Neural progenitor cell (in vitro differentiated cells): ENCODE measurements at regions not wholly inside any gene's neighbourhood (a gene's known extent, or its start where the extent isn't known, plus 50 kb on each side); places are given as distances from the start of the nearest gene placed in this dataset.

ENCODE experiments used
- DNase-seq: peaks from one replicate; pipeline ENCODE4 v3.0.0-alpha.2; 2016; ENCODE audit warnings: low spot score
- H2AFZ ChIP-seq: fragments of 200-600 bp; sonication (generic); replicated peaks from 2 replicates; pipeline ENCODE4 v1.6.1; 2016; ENCODE audit warnings: antibody characterized with exemption
- H3F3A ChIP-seq: fragments of 200-600 bp; sonication (generic); 2 replicates; pipeline ENCODE4 v1.6.1; 2016; ENCODE audit warnings: antibody characterized with exemption, low read depth
- H3K27ac ChIP-seq: fragments of 200-600 bp; sonication (generic); 2 replicates; pipeline ENCODE4 v1.5.1; 2016; ENCODE audit warnings: mild to moderate bottlenecking
- H3K27me3 ChIP-seq: fragments of 200-600 bp; sonication (generic); 2 replicates; pipeline ENCODE4 v1.6.1; 2016; ENCODE audit warnings: mild to moderate bottlenecking, moderate library complexity
- H3K36me3 ChIP-seq: fragments of 200-600 bp; sonication (generic); 2 replicates; pipeline ENCODE4 v1.5.1; 2016
- H3K4me1 ChIP-seq: fragments of 200-600 bp; sonication (generic); 2 replicates; pipeline ENCODE4 v1.6.1; 2016; ENCODE audit warnings: mixed run types
- H3K4me2 ChIP-seq: fragments of 200-600 bp; sonication (generic); 2 replicates; pipeline ENCODE4 v1.6.1; 2016
- H3K4me3 ChIP-seq: fragments of 200-600 bp; sonication (generic); 2 replicates; pipeline ENCODE4 v1.5.1; 2016
- H3K79me2 ChIP-seq: fragments of 200-600 bp; sonication (generic); 2 replicates; pipeline ENCODE4 v1.6.1; 2016; ENCODE audit warnings: low read depth
- H3K9ac ChIP-seq: fragments of 200-600 bp; sonication (generic); 2 replicates; pipeline ENCODE4 v1.6.1; 2016
- H3K9me3 ChIP-seq: fragments of 200-600 bp; sonication (generic); 2 replicates; pipeline ENCODE4 v1.5.1; 2016; ENCODE audit warnings: low read depth
- H4K20me1 ChIP-seq: fragments of 200-600 bp; sonication (generic); 2 replicates; pipeline ENCODE4 v1.6.1; 2016; ENCODE audit warnings: low read depth
- H3K27ac Mint-ChIP-seq: 3 replicates; pipeline ENCODE4 v1.8.0; 2021; ENCODE audit warnings: mixed read lengths
- H3K27me3 Mint-ChIP-seq: 2 replicates; pipeline ENCODE4 v1.8.0; 2022; ENCODE audit warnings: low read depth, mild to moderate bottlenecking, inconsistent platforms, moderate library complexity, mixed read lengths; ENCODE audit not compliant: insufficient read depth
- H3K36me3 Mint-ChIP-seq: 3 replicates; pipeline ENCODE4 v1.8.0; 2021; ENCODE audit warnings: mixed read lengths
- H3K4me1 Mint-ChIP-seq: 3 replicates; pipeline ENCODE4 v1.8.0; 2021; ENCODE audit warnings: mixed read lengths
- H3K4me3 Mint-ChIP-seq: 3 replicates; pipeline ENCODE4 v1.8.0; 2021; ENCODE audit warnings: mild to moderate bottlenecking, moderate library complexity, mixed read lengths
- H3K9me3 Mint-ChIP-seq: 3 replicates; pipeline ENCODE4 v1.8.0; 2020; ENCODE audit warnings: mixed read lengths
- EZH2 ChIP-seq: fragments of 200-600 bp; sonication (generic); IDR thresholded peaks from 2 replicates; pipeline ENCODE4 v1.6.1; 2017; ENCODE audit warnings: antibody characterized with exemption, mild to moderate bottlenecking, moderate library complexity
- EZH2phosphoT487 ChIP-seq: fragments of 200-600 bp; sonication (generic); IDR thresholded peaks from 2 replicates; pipeline ENCODE4 v1.6.1; 2017; ENCODE audit warnings: antibody characterized with exemption
- TF ChIP-seq, protein P1 (sequence below): fragments of 200-600 bp; sonication (generic); IDR thresholded peaks from 2 replicates; pipeline ENCODE4 v1.5.1; 2017; ENCODE audit warnings: antibody characterized with exemption, mild to moderate bottlenecking

DNA sequence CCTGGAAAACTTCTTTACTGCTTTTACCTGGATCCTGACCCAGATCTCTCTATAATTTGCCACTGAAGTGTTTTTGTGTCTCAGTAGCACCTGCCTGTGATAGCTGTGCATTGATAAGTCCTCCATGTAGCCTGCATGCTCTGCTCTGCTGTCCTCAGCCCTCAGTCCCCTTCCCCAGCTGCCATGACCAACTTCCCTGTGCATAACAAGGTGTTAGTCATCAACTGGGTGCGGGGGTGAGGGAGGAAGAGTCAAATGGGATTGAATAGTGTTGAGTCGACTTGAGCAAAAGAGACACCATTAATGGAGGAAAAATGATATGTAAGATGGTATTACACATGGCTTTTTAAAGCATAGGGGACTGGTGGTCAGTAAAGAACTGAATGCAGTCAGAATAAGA, 92.2 kb upstream of the PLET1 start:
- TF ChIP-seq EZH2phosphoT487 (no peak), EZH2 (no peak)
- TF ChIP-seq, protein P1, sequence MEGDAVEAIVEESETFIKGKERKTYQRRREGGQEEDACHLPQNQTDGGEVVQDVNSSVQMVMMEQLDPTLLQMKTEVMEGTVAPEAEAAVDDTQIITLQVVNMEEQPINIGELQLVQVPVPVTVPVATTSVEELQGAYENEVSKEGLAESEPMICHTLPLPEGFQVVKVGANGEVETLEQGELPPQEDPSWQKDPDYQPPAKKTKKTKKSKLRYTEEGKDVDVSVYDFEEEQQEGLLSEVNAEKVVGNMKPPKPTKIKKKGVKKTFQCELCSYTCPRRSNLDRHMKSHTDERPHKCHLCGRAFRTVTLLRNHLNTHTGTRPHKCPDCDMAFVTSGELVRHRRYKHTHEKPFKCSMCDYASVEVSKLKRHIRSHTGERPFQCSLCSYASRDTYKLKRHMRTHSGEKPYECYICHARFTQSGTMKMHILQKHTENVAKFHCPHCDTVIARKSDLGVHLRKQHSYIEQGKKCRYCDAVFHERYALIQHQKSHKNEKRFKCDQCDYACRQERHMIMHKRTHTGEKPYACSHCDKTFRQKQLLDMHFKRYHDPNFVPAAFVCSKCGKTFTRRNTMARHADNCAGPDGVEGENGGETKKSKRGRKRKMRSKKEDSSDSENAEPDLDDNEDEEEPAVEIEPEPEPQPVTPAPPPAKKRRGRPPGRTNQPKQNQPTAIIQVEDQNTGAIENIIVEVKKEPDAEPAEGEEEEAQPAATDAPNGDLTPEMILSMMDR = no peak
- H3K4me2 ChIP-seq = no peak overlapping the region
- no peak overlapping the region for H3K27ac Mint-ChIP-seq
- no peaks in the 10 kb centered on the region for H3K4me1 ChIP-seq
- peaks cover 2% of the 10 kb centered on the region for H3K27me3 Mint-ChIP-seq
- H3K9me3 Mint-ChIP-seq = no peaks in the 10 kb centered on the region
- no peak for DNase-seq
- no peaks in the 10 kb centered on the region for H3K79me2 ChIP-seq
- H3K36me3 ChIP-seq = no peaks in the 10 kb centered on the region
- no peak overlapping the region for H3K4me3 Mint-ChIP-seq
- H3K36me3 Mint-ChIP-seq = no peaks in the 10 kb centered on the region
- no peaks in the 10 kb centered on the region for H3K9me3 ChIP-seq
- H4K20me1 ChIP-seq = no peaks in the 10 kb centered on the region
- no peaks in the 10 kb centered on the region for H3F3A ChIP-seq
- H3K9ac ChIP-seq = no peak overlapping the region
- no peak overlapping the region for H3K27ac ChIP-seq
- no peaks in the 10 kb centered on the region for H3K27me3 ChIP-seq
- no peaks in the 10 kb centered on the region for H3K4me1 Mint-ChIP-seq
- no peak overlapping the region for H2AFZ ChIP-seq
- H3K4me3 ChIP-seq = no peak overlapping the region

DNA sequence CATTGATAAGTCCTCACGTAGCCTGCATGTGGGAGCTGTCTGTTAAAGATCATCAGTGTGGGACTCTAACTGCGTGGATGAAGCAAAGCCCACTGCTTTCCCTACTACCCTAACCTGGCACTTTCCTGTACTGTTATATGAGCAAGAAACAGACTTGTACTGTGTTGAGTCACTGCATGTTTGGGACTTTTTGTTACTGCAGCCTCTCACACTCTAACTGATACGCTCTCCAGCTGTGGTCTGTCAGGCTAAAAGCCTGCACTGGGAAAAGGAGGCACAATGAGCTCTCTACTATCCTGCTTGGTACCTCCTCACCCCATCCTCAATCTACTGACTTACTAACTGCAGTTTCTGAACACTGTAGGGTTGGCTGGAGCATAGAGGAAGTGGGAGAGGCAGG, 93.7 kb upstream of the PLET1 start:
- no peaks in the 10 kb centered on the region for H3K4me1 ChIP-seq
- Mint-ChIP-seq H3K9me3 (no peaks in the 10 kb centered on the region), H3K4me1 (no peaks in the 10 kb centered on the region), H3K4me3 (no peak overlapping the region), H3K36me3 (no peaks in the 10 kb centered on the region), H3K27me3 (no peaks in the 10 kb centered on the region), H3K27ac (no peak overlapping the region)
- no peak overlapping the region for H3K4me2 ChIP-seq
- no peak overlapping the region for H3K27ac ChIP-seq
- no peaks in the 10 kb centered on the region for H3K9me3 ChIP-seq
- no peaks in the 10 kb centered on the region for H4K20me1 ChIP-seq
- no peaks in the 10 kb centered on the region for H3K79me2 ChIP-seq
- DNase-seq = no peak
- H3K27me3 ChIP-seq = no peaks in the 10 kb centered on the region
- TF ChIP-seq EZH2 (no peak), EZH2phosphoT487 (no peak)
- TF ChIP-seq, protein P1 = no peak
- H2AFZ ChIP-seq = no peak overlapping the region
- H3F3A ChIP-seq = no peaks in the 10 kb centered on the region
- H3K4me3 ChIP-seq = no peak overlapping the region
- no peak overlapping the region for H3K9ac ChIP-seq
- no peaks in the 10 kb centered on the region for H3K36me3 ChIP-seq

DNA sequence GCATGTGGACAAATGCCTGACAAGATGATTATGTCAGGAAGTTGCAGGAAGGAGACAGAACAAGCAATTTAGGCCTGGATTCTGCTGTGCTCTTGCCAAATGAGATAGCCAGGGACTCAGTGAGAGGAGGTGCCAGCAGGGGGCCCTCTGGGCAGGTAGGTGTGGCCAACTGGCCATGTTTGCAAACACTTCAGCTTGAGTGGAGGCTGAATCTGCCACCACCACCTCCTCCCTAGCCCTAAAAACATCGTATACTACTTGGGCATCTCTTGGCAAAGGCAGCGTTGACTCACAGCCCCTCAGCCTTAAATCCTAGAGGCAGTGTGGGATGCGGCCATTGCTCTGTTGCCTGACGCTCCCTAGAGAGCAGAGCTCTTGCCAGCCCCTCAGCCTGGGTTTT, 95.1 kb upstream of the PLET1 start:
- H3K4me3 Mint-ChIP-seq = no peak overlapping the region
- no peaks in the 10 kb centered on the region for H3K36me3 ChIP-seq
- no peaks in the 10 kb centered on the region for H3K4me1 ChIP-seq
- H3K27ac Mint-ChIP-seq = no peak overlapping the region
- H4K20me1 ChIP-seq = no peaks in the 10 kb centered on the region
- no peak overlapping the region for H3K4me2 ChIP-seq
- no peaks in the 10 kb centered on the region for H3K9me3 Mint-ChIP-seq
- no peaks in the 10 kb centered on the region for H3K27me3 ChIP-seq
- H3K9me3 ChIP-seq = no peaks in the 10 kb centered on the region
- no peaks in the 10 kb centered on the region for H3K36me3 Mint-ChIP-seq
- no peaks in the 10 kb centered on the region for H3K27me3 Mint-ChIP-seq
- H3K9ac ChIP-seq = no peak overlapping the region
- H3F3A ChIP-seq = no peaks in the 10 kb centered on the region
- no peaks in the 10 kb centered on the region for H3K4me1 Mint-ChIP-seq
- H3K27ac ChIP-seq = no peak overlapping the region
- no peaks in the 10 kb centered on the region for H3K79me2 ChIP-seq
- no peak overlapping the region for H3K4me3 ChIP-seq
- TF ChIP-seq EZH2 = no peak
- TF ChIP-seq, protein P1 = peak; percentile 22
- TF ChIP-seq EZH2phosphoT487 = no peak
- peak; percentile 51 for DNase-seq
- H2AFZ ChIP-seq = no peak overlapping the region

DNA sequence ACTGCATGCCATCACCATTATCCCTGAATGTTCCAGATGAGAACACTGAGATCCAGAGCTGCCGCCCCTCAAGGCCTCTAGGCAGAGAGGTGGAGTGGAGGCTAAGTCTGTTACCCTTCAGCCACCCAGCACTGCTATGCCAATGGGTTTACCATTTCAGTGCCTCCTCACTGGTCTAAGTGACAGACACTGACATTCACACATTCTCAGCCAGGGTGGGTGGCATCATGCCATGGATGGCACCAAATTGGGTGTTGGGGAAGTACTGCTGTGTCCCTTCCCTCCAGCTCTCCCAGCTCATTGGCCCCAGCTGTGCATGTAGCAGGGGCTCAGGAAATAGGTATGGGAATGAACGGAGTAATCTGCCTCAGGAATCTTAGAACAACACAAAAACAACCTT, 96.8 kb upstream of the PLET1 start:
- peaks cover 8% of the 10 kb centered on the region for H3K4me1 Mint-ChIP-seq
- no peaks in the 10 kb centered on the region for H3K9me3 Mint-ChIP-seq
- no peaks in the 10 kb centered on the region for H3K27me3 Mint-ChIP-seq
- H3K9ac ChIP-seq = no peak overlapping the region
- no peak overlapping the region for H2AFZ ChIP-seq
- peaks cover 5% of the 10 kb centered on the region for H3K4me1 ChIP-seq
- TF ChIP-seq EZH2 (no peak), EZH2phosphoT487 (no peak)
- TF ChIP-seq, protein P1 = no peak
- no peaks in the 10 kb centered on the region for H3K36me3 ChIP-seq
- DNase-seq = no peak
- no peak overlapping the region for H3K27ac Mint-ChIP-seq
- no peaks in the 10 kb centered on the region for H3K79me2 ChIP-seq
- H4K20me1 ChIP-seq = no peaks in the 10 kb centered on the region
- H3K4me2 ChIP-seq = no peak overlapping the region
- no peaks in the 10 kb centered on the region for H3K9me3 ChIP-seq
- H3K4me3 Mint-ChIP-seq = no peak overlapping the region
- no peaks in the 10 kb centered on the region for H3K27me3 ChIP-seq
- no peak overlapping the region for H3K27ac ChIP-seq
- H3K4me3 ChIP-seq = no peak overlapping the region
- no peaks in the 10 kb centered on the region for H3K36me3 Mint-ChIP-seq
- no peaks in the 10 kb centered on the region for H3F3A ChIP-seq
